Hepatocyte (in vitro differentiated cells): ENCODE measurements at regions not wholly inside any gene's neighbourhood (a gene's known extent, or its start where the extent isn't known, plus 50 kb on each side); places are given as distances from the start of the nearest gene placed in this dataset.

ENCODE experiments used
- EZH2 ChIP-seq: fragments of 200-600 bp; sonication (generic); IDR thresholded peaks from 2 replicates; pipeline ENCODE4 v1.6.1; 2016; ENCODE audit warnings: antibody characterized with exemption, mild to moderate bottlenecking, borderline replicate concordance
- TF ChIP-seq, protein P1 (sequence below): fragments of 200-600 bp; sonication (generic); IDR thresholded peaks from 2 replicates; pipeline ENCODE4 v1.5.1; 2016; ENCODE audit warnings: antibody characterized with exemption, mild to moderate bottlenecking; ENCODE audit not compliant: poor library complexity

DNA sequence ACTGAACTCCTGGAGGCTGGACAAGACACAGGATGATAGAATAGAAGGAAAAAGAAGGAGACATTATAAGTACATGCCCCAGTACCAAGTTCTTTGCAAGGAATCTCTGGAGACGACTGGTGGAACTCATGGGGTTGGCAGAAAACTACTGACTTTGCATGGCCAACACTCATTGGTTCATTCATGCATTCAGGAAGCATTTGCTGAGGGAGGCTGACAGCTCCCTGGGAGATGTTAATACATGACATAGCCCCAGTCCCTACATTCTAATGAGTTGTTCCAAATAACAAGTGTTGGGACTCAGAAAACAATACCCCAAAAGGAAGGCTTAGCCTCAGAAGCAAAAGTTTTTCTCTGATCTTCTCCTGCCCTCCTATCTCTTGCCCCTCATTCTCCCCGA lies 172.8 kb upstream of the IRF2BP2 start:
- no peak for TF ChIP-seq EZH2
- TF ChIP-seq, protein P1, sequence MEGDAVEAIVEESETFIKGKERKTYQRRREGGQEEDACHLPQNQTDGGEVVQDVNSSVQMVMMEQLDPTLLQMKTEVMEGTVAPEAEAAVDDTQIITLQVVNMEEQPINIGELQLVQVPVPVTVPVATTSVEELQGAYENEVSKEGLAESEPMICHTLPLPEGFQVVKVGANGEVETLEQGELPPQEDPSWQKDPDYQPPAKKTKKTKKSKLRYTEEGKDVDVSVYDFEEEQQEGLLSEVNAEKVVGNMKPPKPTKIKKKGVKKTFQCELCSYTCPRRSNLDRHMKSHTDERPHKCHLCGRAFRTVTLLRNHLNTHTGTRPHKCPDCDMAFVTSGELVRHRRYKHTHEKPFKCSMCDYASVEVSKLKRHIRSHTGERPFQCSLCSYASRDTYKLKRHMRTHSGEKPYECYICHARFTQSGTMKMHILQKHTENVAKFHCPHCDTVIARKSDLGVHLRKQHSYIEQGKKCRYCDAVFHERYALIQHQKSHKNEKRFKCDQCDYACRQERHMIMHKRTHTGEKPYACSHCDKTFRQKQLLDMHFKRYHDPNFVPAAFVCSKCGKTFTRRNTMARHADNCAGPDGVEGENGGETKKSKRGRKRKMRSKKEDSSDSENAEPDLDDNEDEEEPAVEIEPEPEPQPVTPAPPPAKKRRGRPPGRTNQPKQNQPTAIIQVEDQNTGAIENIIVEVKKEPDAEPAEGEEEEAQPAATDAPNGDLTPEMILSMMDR = no peak
